ENCODE measurements at regions not wholly inside any gene's neighbourhood (a gene's known extent, or its start where the extent isn't known, plus 50 kb on each side); places are given as distances from the start of the nearest gene placed in this dataset.

DNA sequence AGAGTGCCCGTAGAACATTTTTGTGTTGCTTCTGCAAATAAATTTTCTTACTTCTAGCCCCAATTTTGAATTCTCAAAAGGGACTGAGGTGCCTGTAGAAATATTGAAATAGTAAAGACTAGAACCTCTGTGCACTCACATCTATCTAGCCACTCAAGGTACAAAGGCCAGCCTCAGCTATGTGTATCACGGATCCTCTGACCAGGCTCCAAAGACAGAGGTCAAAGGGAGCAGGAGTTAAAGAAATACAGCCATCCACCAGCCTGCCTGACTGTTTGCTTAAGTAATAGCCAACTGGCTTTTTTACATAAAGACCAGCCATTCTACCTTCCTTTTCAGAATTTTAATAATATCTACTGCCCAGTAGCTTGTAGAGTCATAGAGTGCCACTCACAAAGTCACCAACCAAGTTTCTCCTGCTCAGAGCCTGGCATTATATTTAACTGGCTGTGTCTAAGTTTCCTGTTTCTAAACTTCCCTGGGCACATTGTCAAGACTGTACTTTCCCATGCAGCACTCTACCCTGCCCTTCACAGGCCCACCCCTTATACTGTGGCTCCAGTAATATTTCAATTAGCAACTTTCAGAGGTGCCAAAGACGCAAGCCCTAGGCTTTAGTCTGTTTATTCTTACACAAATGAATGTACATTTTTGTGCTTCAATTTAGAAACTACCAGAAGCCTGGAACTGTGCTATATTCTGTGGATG lies 338.3 kb upstream of the NT5C1B start:
- intact Hi-C loops (cut with DNase I), result no loop called here
- DNase-seq, result no peak

DNA sequence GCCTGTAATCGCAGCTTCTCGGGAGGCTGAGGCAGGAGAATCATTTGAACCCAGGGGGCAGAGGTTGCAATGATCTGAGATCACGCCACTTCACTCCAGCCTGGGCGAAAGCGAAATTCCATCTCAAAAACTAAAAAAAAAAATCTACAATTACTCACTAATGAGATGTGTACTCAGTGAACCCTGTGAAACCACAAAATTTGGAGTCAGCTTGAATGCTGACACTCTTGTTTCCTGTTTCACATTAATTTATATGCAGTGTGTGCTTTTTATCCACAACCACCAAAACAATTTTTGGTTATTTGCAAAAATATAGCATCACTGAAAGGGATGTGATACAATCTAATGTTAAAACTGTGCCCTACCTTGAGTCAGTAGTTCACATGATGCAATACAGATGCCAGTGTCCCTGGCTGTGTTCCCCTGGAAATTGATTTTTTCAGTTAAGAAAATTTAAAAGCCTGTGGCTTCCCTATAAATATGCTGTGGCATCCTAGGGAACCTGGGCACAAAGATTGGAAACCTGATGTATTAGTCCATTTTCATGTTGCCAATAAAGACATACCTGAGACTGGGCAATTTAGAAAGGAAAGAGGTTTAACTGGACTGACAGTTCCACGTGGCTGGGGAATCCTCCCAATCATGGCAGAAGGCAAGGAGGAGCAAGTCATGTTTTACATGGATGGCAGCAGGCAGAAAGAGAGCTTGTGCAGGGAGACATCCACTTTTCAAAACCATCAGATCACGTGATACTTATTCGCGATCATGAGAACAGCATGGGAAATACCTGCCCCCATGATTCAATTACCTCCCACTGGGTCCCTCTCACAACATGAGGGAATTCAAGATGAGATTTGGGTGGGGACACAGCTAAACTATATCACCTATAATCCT lies 337.5 kb upstream of the NT5C1B start:
- no peak for DNase-seq
- intact Hi-C loops (cut with DNase I), result no loop called here

DNA sequence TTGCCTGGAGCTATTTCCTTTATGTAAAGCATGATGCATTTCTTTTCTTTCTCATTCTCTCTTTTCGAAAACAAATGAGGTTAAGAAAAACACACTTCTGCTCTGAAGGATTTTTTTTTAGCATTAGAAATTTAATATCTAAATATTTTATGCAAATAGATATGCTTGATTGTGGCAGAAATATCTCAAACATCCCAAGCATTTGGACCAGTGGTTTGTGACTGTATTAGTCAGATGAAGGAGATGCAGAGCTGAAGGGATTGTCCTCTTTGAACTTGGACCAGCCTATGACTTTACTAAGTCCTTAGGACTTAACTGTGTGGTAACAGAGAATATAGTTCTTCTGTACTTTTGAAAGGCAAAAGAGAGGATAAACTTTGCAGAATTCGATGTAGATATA lies 335.9 kb upstream of the NT5C1B start:
- no peak for DNase-seq
- intact Hi-C loops (cut with DNase I), result no loop called here

- intact Hi-C loops (cut with DNase I), result no loop called here
- DNase-seq, result no peak
These were observed 335.5 kb upstream of the NT5C1B start for GRCh38 chr2:18924886-18925285.

- no peak for DNase-seq
- intact Hi-C loops (cut with DNase I), result no loop called here
These were observed 335.0 kb upstream of the NT5C1B start for GRCh38 chr2:18924386-18924785.

GRCh38 chr2:18922276-18922675 lies 332.9 kb upstream of the NT5C1B start:
- DNase-seq, result no peak
- intact Hi-C loops (cut with DNase I), result no loop called here

- intact Hi-C loops (cut with DNase I), result no loop called here
- DNase-seq, result no peak
These were observed 328.9 kb upstream of the NT5C1B start for GRCh38 chr2:18918280-18918679.

- intact Hi-C loops (cut with DNase I), result no loop called here
These were observed 325.9 kb upstream of the NT5C1B start for GRCh38 chr2:18915227-18915626.

DNA sequence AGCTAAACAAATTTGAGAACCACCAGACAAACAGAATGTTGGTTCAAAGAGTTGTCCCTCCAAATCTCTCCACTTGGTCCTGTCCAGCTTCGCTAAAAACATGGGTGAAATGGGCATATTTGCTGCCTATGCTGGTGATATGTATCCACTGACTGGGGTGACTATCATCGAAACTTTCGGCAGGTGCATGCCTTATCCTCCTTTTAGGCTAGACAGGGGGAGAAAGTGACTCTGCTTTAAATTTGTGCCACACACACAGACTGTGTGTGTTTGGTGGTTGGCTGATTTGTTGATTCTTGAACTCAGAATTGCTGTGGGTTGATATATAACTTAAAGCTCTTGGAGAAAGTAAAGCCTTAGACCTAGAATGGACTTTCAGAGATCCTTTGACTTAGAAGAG lies 324.1 kb upstream of the NT5C1B start:
- no peak for DNase-seq

More at GRCh38 chr2:18915227-18915626, 325.9 kb upstream of the NT5C1B start:
- no peak for DNase-seq

GRCh38 chr2:18912225-18912888 lies 323.0 kb upstream of the NT5C1B start:
- intact Hi-C loops (cut with DNase I), result no loop called here

More for the DNA sequence above, 324.1 kb upstream of the NT5C1B start:
- intact Hi-C loops (cut with DNase I), result no loop called here

GRCh38 chr2:18911416-18911815 lies 322.0 kb upstream of the NT5C1B start:
- intact Hi-C loops (cut with DNase I), result no loop called here
- DNase-seq, result no peak

More at GRCh38 chr2:18912225-18912888, 323.0 kb upstream of the NT5C1B start:
- no peak for DNase-seq

- no peak for DNase-seq
- intact Hi-C loops (cut with DNase I), result no loop called here
These were observed 321.5 kb upstream of the NT5C1B start for GRCh38 chr2:18910843-18911242.

DNA sequence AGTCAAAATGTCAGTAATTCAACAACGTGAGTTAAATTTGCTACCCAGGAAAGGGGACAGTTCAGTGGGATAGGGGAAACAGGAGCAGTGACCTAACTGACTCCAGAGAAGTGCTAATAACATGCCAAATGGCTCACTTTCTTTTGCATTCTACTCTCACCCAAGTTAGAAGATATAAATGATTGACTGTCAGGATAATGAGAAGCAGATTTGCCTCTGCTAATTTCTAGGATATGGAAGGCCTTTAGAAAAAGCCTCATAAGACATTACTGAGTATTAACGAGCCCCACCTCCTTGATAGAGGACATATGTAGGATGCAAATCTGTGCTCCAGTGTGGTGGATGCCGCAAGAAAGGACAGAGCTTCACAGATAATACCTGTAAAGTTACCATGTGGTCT lies 318.6 kb upstream of the NT5C1B start:
- no peak for DNase-seq
- intact Hi-C loops (cut with DNase I), result no loop called here

GRCh38 chr2:18907508-18907907 lies 318.1 kb upstream of the NT5C1B start:
- intact Hi-C loops (cut with DNase I), result no loop called here

GRCh38 chr2:18903750-18904149 lies 314.4 kb upstream of the NT5C1B start:
- no peak for DNase-seq
- intact Hi-C loops (cut with DNase I), result no loop called here

More at GRCh38 chr2:18907508-18907907, 318.1 kb upstream of the NT5C1B start:
- no peak for DNase-seq

GRCh38 chr2:18901242-18901641 lies 311.9 kb upstream of the NT5C1B start:
- intact Hi-C loops (cut with DNase I), result no loop called here

GRCh38 chr2:18900691-18901141 lies 311.3 kb upstream of the NT5C1B start:
- DNase-seq, result no peak
- intact Hi-C loops (cut with DNase I), result no loop called here

More at GRCh38 chr2:18901242-18901641, 311.9 kb upstream of the NT5C1B start:
- no peak for DNase-seq

GRCh38 chr2:18899725-18900124 lies 310.4 kb upstream of the NT5C1B start:
- intact Hi-C loops (cut with DNase I), result no loop called here

DNA sequence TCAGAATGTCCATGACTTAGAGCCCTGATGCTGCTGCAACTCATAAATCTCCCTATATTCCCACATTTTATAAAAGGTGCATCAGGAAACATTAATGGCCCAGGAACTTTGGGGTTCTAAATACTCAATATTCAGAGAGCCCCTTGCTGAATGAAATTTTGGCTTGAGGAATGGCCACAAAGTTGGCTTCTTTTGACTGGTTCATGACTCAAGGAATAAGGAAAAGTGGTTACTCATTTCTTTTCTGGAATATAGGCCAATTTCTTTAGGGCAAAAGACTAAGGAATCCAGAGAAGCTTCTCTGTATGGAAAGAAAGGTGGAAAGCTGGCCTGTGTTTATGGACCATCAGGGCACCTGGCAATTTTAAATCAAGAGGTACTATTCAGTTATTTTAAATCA lies 308.9 kb upstream of the NT5C1B start:
- intact Hi-C loops (cut with DNase I), result no loop called here

More at GRCh38 chr2:18899725-18900124, 310.4 kb upstream of the NT5C1B start:
- no peak for DNase-seq

More for the DNA sequence above, 308.9 kb upstream of the NT5C1B start:
- no peak for DNase-seq
